Neural cell (in vitro differentiated cells): ENCODE measurements at regions not wholly inside any gene's neighbourhood (a gene's known extent, or its start where the extent isn't known, plus 50 kb on each side); places are given as distances from the start of the nearest gene placed in this dataset.
"Not testable (repeated sequence)": the region's sequence is repeated elsewhere in the genome, so short reads cannot be mapped to it uniquely, and the experiment has no call there.

Experiments used
- H2AFZ ChIP-seq: fragments of 200-600, 300-800 bp; sonication (generic), shearing (Covaris generic); 2 replicates; pipeline ENCODE4 v1.6.0; 2014; ENCODE audit warnings: low read depth, mild to moderate bottlenecking, antibody characterized with exemption, low read length, moderate library complexity
- H3F3A ChIP-seq: fragments of 200-600 bp; shearing (Covaris generic); 2 replicates; pipeline ENCODE4 v1.6.1; 2016; ENCODE audit warnings: mild to moderate bottlenecking, moderate library complexity, mixed read lengths, antibody characterized with exemption, low read length; ENCODE audit not compliant: insufficient read depth, poor library complexity, severe bottlenecking
- H3K27ac ChIP-seq: fragments of 200-600, 300-800 bp; sonication (generic), shearing (Covaris generic); 2 replicates; pipeline ENCODE4 v1.5.1; 2014; ENCODE audit warnings: mild to moderate bottlenecking, low read length, moderate library complexity
- H3K27me3 ChIP-seq: fragments of 300-800, 200-600 bp; sonication (generic), shearing (Covaris generic); 2 replicates; pipeline ENCODE4 v1.6.0; 2014; ENCODE audit warnings: mild to moderate bottlenecking, low read depth, low read length, moderate library complexity; ENCODE audit not compliant: insufficient read depth
- H3K36me3 ChIP-seq: fragments of 300-800, 200-600 bp; sonication (generic), shearing (Covaris generic); 2 replicates; pipeline ENCODE4 v1.5.1; 2014; ENCODE audit warnings: mild to moderate bottlenecking, antibody characterized with exemption, low read length, moderate library complexity; ENCODE audit not compliant: insufficient read depth
- H3K4me2 ChIP-seq: fragments of 300-800, 200-600 bp; sonication (generic), shearing (Covaris generic); 2 replicates; pipeline ENCODE4 v1.6.0; 2014; ENCODE audit warnings: mild to moderate bottlenecking, low read length
- H3K4me3 ChIP-seq: fragments of 300-800, 200-600 bp; sonication (generic), shearing (Covaris generic); 2 replicates; pipeline ENCODE4 v1.5.1; 2014; ENCODE audit warnings: mild to moderate bottlenecking, low read length, moderate library complexity
- H3K79me2 ChIP-seq: fragments of 200-600 bp; shearing (Covaris generic); replicated peaks from 2 replicates; pipeline ENCODE4 v1.6.0; 2014; ENCODE audit warnings: mild to moderate bottlenecking, low read length, moderate library complexity; ENCODE audit not compliant: insufficient read depth
- H3K9ac ChIP-seq: fragments of 300-800, 200-600 bp; sonication (generic), shearing (Covaris generic); 2 replicates; pipeline ENCODE4 v1.6.1; 2016; ENCODE audit warnings: mild to moderate bottlenecking, low read length, mixed read lengths
- H3K9me2 ChIP-seq: fragments of 200-600 bp; shearing (Covaris generic); 2 replicates; pipeline ENCODE4 v1.6.1; 2016; ENCODE audit warnings: mild to moderate bottlenecking, low read length, mixed read lengths; ENCODE audit not compliant: insufficient read depth
- H3K9me3 ChIP-seq: fragments of 200-600, 300-800 bp; sonication (generic), shearing (Covaris generic); 2 replicates; pipeline ENCODE4 v1.6.1; 2016; ENCODE audit warnings: mild to moderate bottlenecking, mixed run types, low read length, moderate library complexity, mixed read lengths
- H4K20me1 ChIP-seq: fragments of 200-600 bp; shearing (Covaris generic); 2 replicates; pipeline ENCODE4 v1.6.1; 2016; ENCODE audit warnings: mild to moderate bottlenecking, mixed run types; ENCODE audit not compliant: insufficient read depth
- CTCF ChIP-seq: fragments of 450-650 bp; IDR thresholded peaks from 2 replicates; pipeline ENCODE4 v1.5.1; 2014; ENCODE audit warnings: antibody characterized with exemption, mild to moderate bottlenecking, moderate library complexity; ENCODE audit not compliant: poor library complexity, severe bottlenecking
- EP300 ChIP-seq: fragments of 450-650 bp; conservative IDR thresholded peaks from 2 replicates; pipeline ENCODE4 v1.6.1; 2014; ENCODE audit warnings: antibody characterized with exemption, mild to moderate bottlenecking, moderate library complexity; ENCODE audit not compliant: poor library complexity, severe bottlenecking
- EZH2 ChIP-seq: fragments of 200-600, 300-800 bp; shearing (Covaris generic), sonication (generic); IDR thresholded peaks from 2 replicates; pipeline ENCODE4 v1.6.1; 2014; ENCODE audit warnings: antibody characterized with exemption, low read length, borderline replicate concordance, mild to moderate bottlenecking; ENCODE audit not compliant: insufficient read depth, poor library complexity, severe bottlenecking
- MXI1 ChIP-seq: fragments of 450-650 bp; conservative IDR thresholded peaks from 2 replicates; pipeline ENCODE4 v1.6.1; 2014; ENCODE audit warnings: antibody characterized with exemption, mild to moderate bottlenecking; ENCODE audit not compliant: poor library complexity, severe bottlenecking
- POLR2AphosphoS5 ChIP-seq: IDR thresholded peaks from 2 replicates; pipeline ENCODE4 v1.6.1; 2012
- RAD21 ChIP-seq: fragments of 450-650 bp; conservative IDR thresholded peaks from 2 replicates; pipeline ENCODE4 v1.6.1; 2014; ENCODE audit warnings: antibody characterized with exemption, mild to moderate bottlenecking, moderate library complexity
- REST ChIP-seq: IDR thresholded peaks from 2 replicates; pipeline ENCODE4 v1.6.1; 2012; ENCODE audit warnings: borderline replicate concordance
- SMC3 ChIP-seq: fragments of 450-650 bp; conservative IDR thresholded peaks from 2 replicates; pipeline ENCODE4 v1.6.1; 2014; ENCODE audit warnings: antibody characterized with exemption, mild to moderate bottlenecking, moderate library complexity; ENCODE audit not compliant: poor library complexity
- TAF1 ChIP-seq: IDR thresholded peaks from 2 replicates; pipeline ENCODE4 v1.6.1; 2012; ENCODE audit warnings: low read depth

- no peak for TF ChIP-seq RAD21
- TF ChIP-seq POLR2AphosphoS5, result no peak
- TF ChIP-seq SMC3, result no peak
- no peak for TF ChIP-seq EZH2
- TF ChIP-seq MXI1, result no peak
- TF ChIP-seq EP300, result no peak
- no peak for TF ChIP-seq CTCF
- TF ChIP-seq TAF1, result no peak
- TF ChIP-seq REST, result no peak
- no peaks in the 10 kb centered on the region for H3F3A ChIP-seq
- H3K79me2 ChIP-seq, result no peaks in the 10 kb centered on the region
- H3K36me3 ChIP-seq, result no peaks in the 10 kb centered on the region
- no peak overlapping the region for H2AFZ ChIP-seq
- no peak overlapping the region for H3K27ac ChIP-seq
- H3K9ac ChIP-seq, result no peak overlapping the region
- H4K20me1 ChIP-seq, result no peaks in the 10 kb centered on the region
- H3K9me2 ChIP-seq, result no peaks in the 10 kb centered on the region
- H3K9me3 ChIP-seq, result no peaks in the 10 kb centered on the region
- no peak overlapping the region for H3K4me3 ChIP-seq
- H3K4me2 ChIP-seq, result no peak overlapping the region
- H3K27me3 ChIP-seq, result no peaks in the 10 kb centered on the region
Observed at GRCh38 chr2:142285480-142285879, 154.7 kb upstream of the LRP1B start.

GRCh38 chr2:142284336-142284735, 153.5 kb upstream of the LRP1B start:
- H3K36me3 ChIP-seq, H4K20me1 ChIP-seq, H3K9ac ChIP-seq, H3K79me2 ChIP-seq, H3K4me2 ChIP-seq, H3K9me2 ChIP-seq, H2AFZ ChIP-seq, H3F3A ChIP-seq, H3K4me3 ChIP-seq, H3K27ac ChIP-seq, H3K9me3 ChIP-seq, H3K27me3 ChIP-seq: not testable (repeated sequence)

- Histone ChIP-seq H4K20me1 (no peaks in the 10 kb centered on the region), H3K36me3 (no peaks in the 10 kb centered on the region), H3K9me3 (no peaks in the 10 kb centered on the region), H3F3A (no peaks in the 10 kb centered on the region), H3K27ac (no peak overlapping the region), H3K4me3 (no peak overlapping the region), H3K9ac (no peak overlapping the region), H3K9me2 (no peaks in the 10 kb centered on the region), H3K79me2 (no peaks in the 10 kb centered on the region), H2AFZ (no peak overlapping the region), H3K27me3 (no peaks in the 10 kb centered on the region), H3K4me2 (no peak overlapping the region)
- TF ChIP-seq EP300 (no peak), REST (no peak), POLR2AphosphoS5 (no peak), RAD21 (no peak), EZH2 (no peak), TAF1 (no peak), MXI1 (no peak), SMC3 (no peak), CTCF (no peak)
Observed at GRCh38 chr2:142280831-142281230, 150.0 kb upstream of the LRP1B start.
